MM.1S (cell line): ENCODE measurements at regions not wholly inside any gene's neighbourhood (a gene's known extent, or its start where the extent isn't known, plus 50 kb on each side); places are given as distances from the start of the nearest gene placed in this dataset.

Experiments used
- CTCF ChIP-seq: fragments of 300-600 bp; sonication (generic); IDR thresholded peaks from 2 replicates; pipeline ENCODE4 v1.5.1; 2016; ENCODE audit warnings: antibody characterized with exemption, low read length, mixed read lengths
- EZH2 ChIP-seq: fragments of 300-600 bp; sonication (generic); optimal IDR thresholded peaks from 2 replicates; pipeline ENCODE3; 2017; ENCODE audit warnings: low read depth, mild to moderate bottlenecking, antibody characterized with exemption, low read length, mixed read lengths
- EZH2phosphoT487 ChIP-seq: fragments of 300-600 bp; sonication (generic); IDR thresholded peaks from 2 replicates; pipeline ENCODE4 v1.6.1; 2018; ENCODE audit warnings: antibody characterized with exemption, low read length

- TF ChIP-seq CTCF (no peak), EZH2 (no peak), EZH2phosphoT487 (no peak)
These were observed 259.7 kb upstream of the FERD3L start for GRCh38 chr7:19404912-19405329.
